Esophagus squamous epithelium (tissue), 5 donors: ENCODE measurements at regions not wholly inside any gene's neighbourhood (a gene's known extent, or its start where the extent isn't known, plus 50 kb on each side); places are given as distances from the start of the nearest gene placed in this dataset.

ENCODE experiments used
- DNase-seq: peaks from one replicate; lab custom pipeline; 2025; lab: John Stamatoyannopoulos, UW
- H3K27ac ChIP-seq, 4 donors: fragments of 200-600 bp; sonication (generic); one replicate each; pipeline ENCODE4 v1.5.1; 2016 to 2019; ENCODE audit warnings: mild to moderate bottlenecking in 1 of 4
- H3K27me3 ChIP-seq, 4 donors: fragments of 200-600 bp; sonication (generic); 1 replicate in 3 of 4; 2 replicates in 1 of 4; pipeline versions ENCODE4 v1.5.1 to v1.6.0; 2017 to 2021; ENCODE audit warnings: antibody characterized with exemption in 1 of 4
- H3K36me3 ChIP-seq, 3 donors: fragments of 200-600 bp; sonication (generic); one replicate each; pipeline ENCODE4 v1.5.1; 2016 to 2019
- H3K4me1 ChIP-seq, 3 donors: fragments of 200-600 bp; sonication (generic); one replicate each; pipeline ENCODE4 v1.5.1; 2017 to 2019
- H3K4me3 ChIP-seq, 4 donors: fragments of 200-600 bp; sonication (generic); 1 replicate in 3 of 4; 2 replicates in 1 of 4; pipeline ENCODE4 v1.5.1; 2016 to 2019; ENCODE audit warnings: mild to moderate bottlenecking in 2 of 4, moderate library complexity in 1 of 4
- H3K9me3 ChIP-seq, 3 donors: fragments of 200-600 bp; sonication (generic); one replicate each; pipeline ENCODE4 v1.5.1; 2016 to 2019
- POLR2A ChIP-seq, 4 donors: fragments of 450-650 bp; IDR thresholded peaks; one replicate each; pipeline ENCODE4 v1.6.1; 2017; ENCODE audit warnings: antibody characterized with exemption in 4 of 4, mild to moderate bottlenecking in 4 of 4, moderate library complexity in 3 of 4
- WGBS, 2 donors: methylation state at CpG; one replicate each; pipeline ENCODE4 v1.1.5; 2018; 5-methylcytosine and 5-hydroxymethylcytosine counted together
- intact Hi-C: fragments of 100-400 bp; cut with DNase I; formaldehyde crosslinking; loops from one replicate; pipeline ENCODE4 v1.15.0; 2022
- TF ChIP-seq, protein P1 (sequence below), 6 experiments: fragments of 450-650 bp in 4 of 6; fragments of 200-600 bp in 2 of 6; sonication (generic) in 2 of 6; IDR thresholded peaks; one replicate each; pipeline ENCODE4 v1.5.1; 2016 to 2019; ENCODE audit warnings: antibody characterized with exemption in 6 of 6, mild to moderate bottlenecking in 4 of 6, moderate library complexity in 4 of 6
- donor health status: DM: yes; HTN: yes; CAD: no.

DNA sequence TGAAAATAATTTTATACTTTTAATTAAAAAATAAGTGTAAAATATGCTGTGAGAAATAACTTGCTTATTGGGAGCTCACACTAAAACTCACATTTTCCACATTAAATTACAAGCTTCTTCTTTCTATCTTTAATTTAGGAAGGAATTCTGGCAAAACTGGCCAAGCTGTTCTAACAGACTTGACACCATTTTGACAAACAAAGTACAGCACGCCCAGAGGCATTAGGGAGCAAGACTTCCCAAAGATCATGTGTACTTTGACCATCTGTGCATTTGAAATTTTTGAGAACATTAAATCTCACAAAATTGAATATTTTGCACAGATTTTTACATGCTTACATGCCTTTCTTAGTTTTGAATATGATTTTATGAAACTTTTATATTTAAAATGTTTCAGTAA lies 1288.4 kb upstream of the CADM2 start:
- Histone ChIP-seq H3K27ac (no peak overlapping the region), H3K4me3 (no peak overlapping the region), H3K4me1 (no peaks in the 10 kb centered on the region), H3K27me3 (no peaks in the 10 kb centered on the region), H3K9me3 (no peaks in the 10 kb centered on the region), H3K36me3 (no peaks in the 10 kb centered on the region)
- intact Hi-C loops, result no loop called here
- WGBS, 2 donors, result 59 to 79% methylated on average over 1 of the region's 1 CpG
- no peak for DNase-seq
- TF ChIP-seq, protein P1, sequence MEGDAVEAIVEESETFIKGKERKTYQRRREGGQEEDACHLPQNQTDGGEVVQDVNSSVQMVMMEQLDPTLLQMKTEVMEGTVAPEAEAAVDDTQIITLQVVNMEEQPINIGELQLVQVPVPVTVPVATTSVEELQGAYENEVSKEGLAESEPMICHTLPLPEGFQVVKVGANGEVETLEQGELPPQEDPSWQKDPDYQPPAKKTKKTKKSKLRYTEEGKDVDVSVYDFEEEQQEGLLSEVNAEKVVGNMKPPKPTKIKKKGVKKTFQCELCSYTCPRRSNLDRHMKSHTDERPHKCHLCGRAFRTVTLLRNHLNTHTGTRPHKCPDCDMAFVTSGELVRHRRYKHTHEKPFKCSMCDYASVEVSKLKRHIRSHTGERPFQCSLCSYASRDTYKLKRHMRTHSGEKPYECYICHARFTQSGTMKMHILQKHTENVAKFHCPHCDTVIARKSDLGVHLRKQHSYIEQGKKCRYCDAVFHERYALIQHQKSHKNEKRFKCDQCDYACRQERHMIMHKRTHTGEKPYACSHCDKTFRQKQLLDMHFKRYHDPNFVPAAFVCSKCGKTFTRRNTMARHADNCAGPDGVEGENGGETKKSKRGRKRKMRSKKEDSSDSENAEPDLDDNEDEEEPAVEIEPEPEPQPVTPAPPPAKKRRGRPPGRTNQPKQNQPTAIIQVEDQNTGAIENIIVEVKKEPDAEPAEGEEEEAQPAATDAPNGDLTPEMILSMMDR (IDR thresholded peaks at IDR 0.05), result no peak
- TF ChIP-seq POLR2A (IDR thresholded peaks at IDR 0.05), result no peak

DNA sequence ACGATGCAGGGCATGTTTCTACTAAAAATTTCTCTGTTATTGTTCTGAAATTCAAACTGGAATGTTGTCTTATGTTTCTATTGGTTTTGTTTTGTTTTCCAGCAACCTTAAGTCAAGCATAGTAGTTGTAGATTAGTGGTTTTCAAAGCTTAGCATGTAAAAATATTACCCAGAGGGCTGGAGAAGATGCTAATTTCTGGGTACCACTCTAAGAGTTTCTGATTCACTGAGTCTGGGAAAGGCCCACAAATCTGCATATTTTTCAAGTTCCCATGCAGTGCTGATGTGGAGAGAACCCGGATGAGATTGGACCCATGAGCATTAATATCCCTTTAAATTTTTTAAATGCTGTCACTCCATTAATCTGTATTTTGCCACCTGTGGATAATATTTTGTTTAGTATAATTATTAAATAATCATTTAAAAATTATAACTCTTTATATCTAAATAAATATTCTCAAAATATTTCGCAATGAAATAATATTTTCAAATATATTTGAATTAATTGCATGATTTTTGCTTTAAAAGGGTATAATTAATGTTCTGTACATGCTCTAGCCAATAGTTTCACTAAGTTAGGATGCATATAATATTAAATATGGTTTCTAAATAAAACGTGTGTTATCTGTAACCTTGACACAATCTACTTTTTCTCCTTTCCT lies 1274.7 kb upstream of the CADM2 start:
- no peak for TF ChIP-seq POLR2A (IDR thresholded peaks at IDR 0.05)
- TF ChIP-seq, protein P1 (IDR thresholded peaks at IDR 0.05), result no peak
- no peak overlapping the region for H3K27ac ChIP-seq
- H3K4me3 ChIP-seq, result no peak overlapping the region
- no peaks in the 10 kb centered on the region for H3K9me3 ChIP-seq
- 38 to 42% methylated on average over 4 of the region's 4 CpGs for WGBS, 2 donors
- H3K4me1 ChIP-seq, result no peaks in the 10 kb centered on the region
- no peaks in the 10 kb centered on the region for H3K27me3 ChIP-seq
- no peaks in the 10 kb centered on the region for H3K36me3 ChIP-seq
- intact Hi-C loops, result no loop called here
- DNase-seq, result no peak

DNA sequence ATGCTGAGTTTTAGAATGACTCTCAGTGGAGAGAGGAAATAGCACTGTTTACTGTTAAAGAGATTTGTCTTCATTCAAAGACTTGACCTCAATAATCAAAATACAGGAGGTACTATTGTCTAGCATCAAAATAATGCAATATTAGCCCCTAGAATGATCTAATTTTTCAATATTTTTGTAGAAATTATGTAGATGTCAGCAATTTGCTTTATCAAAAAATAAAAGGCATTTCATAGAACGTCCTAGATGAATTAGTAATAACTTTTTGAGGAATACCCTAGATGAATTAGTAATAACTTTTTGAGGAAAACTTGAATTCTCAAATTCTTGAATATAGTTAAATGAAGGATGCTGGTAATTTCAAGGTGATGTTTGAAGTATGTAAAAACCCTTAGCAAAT lies 1252.1 kb upstream of the CADM2 start:
- no peak for TF ChIP-seq POLR2A (IDR thresholded peaks at IDR 0.05)
- TF ChIP-seq, protein P1 (IDR thresholded peaks at IDR 0.05), result no peak
- WGBS, 2 donors, result 15 to 21% methylated on average over 1 of the region's 1 CpG
- no peaks in the 10 kb centered on the region for H3K4me1 ChIP-seq
- no peaks in the 10 kb centered on the region for H3K36me3 ChIP-seq
- no peaks in the 10 kb centered on the region for H3K27me3 ChIP-seq
- no peak overlapping the region for H3K4me3 ChIP-seq
- intact Hi-C loops, result no loop called here
- H3K9me3 ChIP-seq, result no peaks in the 10 kb centered on the region
- H3K27ac ChIP-seq, result no peak overlapping the region
- no peak for DNase-seq

DNA sequence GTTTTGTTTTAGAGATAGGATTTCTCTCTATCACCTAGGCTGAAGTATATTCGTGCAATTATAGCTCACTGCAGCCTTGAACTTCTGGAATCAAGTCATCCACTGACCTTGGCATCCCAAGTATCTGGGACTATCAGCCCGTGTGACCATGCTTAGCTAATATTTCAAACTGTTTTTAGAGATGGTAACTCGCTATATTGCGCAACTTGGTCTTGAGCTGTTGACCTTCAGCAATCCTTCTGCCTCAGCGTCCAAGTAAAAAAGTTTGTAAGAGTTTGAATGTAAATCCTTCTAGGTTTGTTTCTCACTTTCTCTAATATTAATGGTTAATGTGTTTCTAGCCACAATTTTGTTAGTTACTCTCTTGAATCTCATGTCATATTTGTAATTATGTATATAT lies 1243.5 kb upstream of the CADM2 start:
- intact Hi-C loops, result no loop called here
- 51 to 71% methylated on average over 5 of the region's 5 CpGs for WGBS, 2 donors
- H3K27ac ChIP-seq, result no peak overlapping the region
- TF ChIP-seq POLR2A (IDR thresholded peaks at IDR 0.05), result no peak
- TF ChIP-seq, protein P1 (IDR thresholded peaks at IDR 0.05), result no peak
- no peaks in the 10 kb centered on the region for H3K27me3 ChIP-seq
- no peaks in the 10 kb centered on the region for H3K9me3 ChIP-seq
- no peak overlapping the region for H3K4me3 ChIP-seq
- H3K4me1 ChIP-seq, result no peaks in the 10 kb centered on the region
- DNase-seq, result no peak
- H3K36me3 ChIP-seq, result no peaks in the 10 kb centered on the region

DNA sequence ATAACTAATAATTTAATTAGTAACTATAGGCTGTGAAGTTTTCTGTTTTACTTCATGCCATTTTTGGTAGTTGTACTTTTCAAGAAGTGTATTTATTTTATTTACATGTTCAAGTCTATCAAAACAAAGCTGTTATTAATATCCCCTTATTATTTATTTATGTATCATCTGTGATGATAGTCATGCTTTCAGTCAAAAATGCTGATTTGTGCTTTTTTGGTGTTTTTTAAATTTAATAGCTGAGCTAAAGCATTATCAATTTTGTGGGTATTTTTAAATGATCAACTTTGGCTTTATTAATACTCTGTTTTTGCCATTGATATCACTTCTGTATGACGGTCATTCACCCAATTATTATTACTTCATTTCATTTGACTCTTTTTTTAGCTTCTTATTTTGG lies 1229.2 kb upstream of the CADM2 start:
- intact Hi-C loops, result no loop called here
- no peaks in the 10 kb centered on the region for H3K4me1 ChIP-seq
- H3K4me3 ChIP-seq, result no peak overlapping the region
- H3K36me3 ChIP-seq, result no peaks in the 10 kb centered on the region
- no peak overlapping the region for H3K27ac ChIP-seq
- DNase-seq, result no peak
- H3K9me3 ChIP-seq, result peaks cover 0 to 32% (median 5%) of the 10 kb centered on the region in 3 donors
- no peaks in the 10 kb centered on the region for H3K27me3 ChIP-seq
- no peak for TF ChIP-seq POLR2A (IDR thresholded peaks at IDR 0.05)
- TF ChIP-seq, protein P1 (IDR thresholded peaks at IDR 0.05), result no peak
- 74 to 75% methylated on average over 1 of the region's 1 CpG for WGBS, 2 donors
